WTC11 (cell line): ENCODE measurements at regions not wholly inside any gene's neighbourhood (a gene's known extent, or its start where the extent isn't known, plus 50 kb on each side); places are given as distances from the start of the nearest gene placed in this dataset.

Source experiments
- ATF1 ChIP-seq: sonication (generic); formaldehyde crosslinking; IDR thresholded peaks from 2 replicates; pipeline ENCODE4 v1.8.1; 2023; ENCODE audit warnings: mild to moderate bottlenecking, moderate library complexity, missing genetic modification reagents
- CTCF ChIP-seq: fragments of 200-600 bp; IDR thresholded peaks from 2 replicates; pipeline ENCODE4 v1.8.0; 2022; ENCODE audit warnings: antibody characterized with exemption
- FOXJ3 ChIP-seq: sonication (generic); formaldehyde crosslinking; IDR thresholded peaks from 2 replicates; pipeline ENCODE4 v1.9.0; 2021; ENCODE audit warnings: missing genetic modification reagents, mild to moderate bottlenecking, borderline replicate concordance
- FOXP4 ChIP-seq: sonication (generic); formaldehyde crosslinking; IDR thresholded peaks from 2 replicates; pipeline ENCODE4 v1.8.0; 2022; ENCODE audit warnings: mild to moderate bottlenecking, missing genetic modification reagents
- JAZF1 ChIP-seq: fragments of 250-450 bp; sonication (Bioruptor Pico); IDR thresholded peaks from 2 replicates; pipeline ENCODE4 v1.9.0; 2021; ENCODE audit warnings: moderate library complexity, mild to moderate bottlenecking, inconsistent platforms
- JUN ChIP-seq: sonication (generic); formaldehyde crosslinking; IDR thresholded peaks from 2 replicates; pipeline ENCODE4 v1.8.0; 2023; ENCODE audit warnings: mild to moderate bottlenecking, missing genetic modification reagents
- MYBL2 ChIP-seq: sonication (generic); formaldehyde crosslinking; IDR thresholded peaks from 2 replicates; pipeline ENCODE4 v1.8.1; 2023; ENCODE audit warnings: mild to moderate bottlenecking, moderate library complexity, missing genetic modification reagents
- NFYB ChIP-seq: sonication (generic); formaldehyde crosslinking; conservative IDR thresholded peaks from 2 replicates; pipeline ENCODE4 v1.8.0; 2022; ENCODE audit warnings: low read depth, missing genetic modification reagents
- NR2C2 ChIP-seq: sonication (generic); formaldehyde crosslinking; IDR thresholded peaks from 2 replicates; pipeline ENCODE4 v1.8.0; 2022; ENCODE audit warnings: mild to moderate bottlenecking, missing genetic modification reagents
- SMAD3 ChIP-seq: sonication (generic); formaldehyde crosslinking; IDR thresholded peaks from 2 replicates; pipeline ENCODE4 v1.8.0; 2022; ENCODE audit warnings: missing genetic modification reagents, mild to moderate bottlenecking, borderline replicate concordance
- TEAD4 ChIP-seq: sonication (generic); formaldehyde crosslinking; IDR thresholded peaks from 2 replicates; pipeline ENCODE4 v1.8.0; 2022; ENCODE audit warnings: mild to moderate bottlenecking, missing genetic modification reagents
- TF ChIP-seq, protein P1 (sequence below): sonication (generic); formaldehyde crosslinking; conservative IDR thresholded peaks from 2 replicates; pipeline ENCODE4 v1.8.1; 2022; ENCODE audit warnings: mild to moderate bottlenecking, missing genetic modification reagents

GRCh38 chr4:20185103-20185502 is 66.6 kb upstream of the SLIT2 start:
- TF ChIP-seq CTCF: no peak
- TF ChIP-seq SMAD3 (CRISPR knock-in tag): no peak
- no peak for TF ChIP-seq MYBL2
- TF ChIP-seq FOXP4 (CRISPR knock-in tag): no peak
- no peak for TF ChIP-seq JAZF1 (CRISPR knock-in tag)
- no peak for TF ChIP-seq FOXJ3
- TF ChIP-seq TEAD4 (CRISPR knock-in tag): no peak
- no peak for TF ChIP-seq ATF1 (CRISPR knock-in tag)
- TF ChIP-seq, protein P1, sequence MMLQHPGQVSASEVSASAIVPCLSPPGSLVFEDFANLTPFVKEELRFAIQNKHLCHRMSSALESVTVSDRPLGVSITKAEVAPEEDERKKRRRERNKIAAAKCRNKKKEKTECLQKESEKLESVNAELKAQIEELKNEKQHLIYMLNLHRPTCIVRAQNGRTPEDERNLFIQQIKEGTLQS: no peak
- no peak for TF ChIP-seq NR2C2 (CRISPR knock-in tag)
- no peak for TF ChIP-seq JUN (CRISPR knock-in tag)
- TF ChIP-seq NFYB: no peak
